ENCODE measurements at regions not wholly inside any gene's neighbourhood (a gene's known extent, or its start where the extent isn't known, plus 50 kb on each side); places are given as distances from the start of the nearest gene placed in this dataset.

DNA sequence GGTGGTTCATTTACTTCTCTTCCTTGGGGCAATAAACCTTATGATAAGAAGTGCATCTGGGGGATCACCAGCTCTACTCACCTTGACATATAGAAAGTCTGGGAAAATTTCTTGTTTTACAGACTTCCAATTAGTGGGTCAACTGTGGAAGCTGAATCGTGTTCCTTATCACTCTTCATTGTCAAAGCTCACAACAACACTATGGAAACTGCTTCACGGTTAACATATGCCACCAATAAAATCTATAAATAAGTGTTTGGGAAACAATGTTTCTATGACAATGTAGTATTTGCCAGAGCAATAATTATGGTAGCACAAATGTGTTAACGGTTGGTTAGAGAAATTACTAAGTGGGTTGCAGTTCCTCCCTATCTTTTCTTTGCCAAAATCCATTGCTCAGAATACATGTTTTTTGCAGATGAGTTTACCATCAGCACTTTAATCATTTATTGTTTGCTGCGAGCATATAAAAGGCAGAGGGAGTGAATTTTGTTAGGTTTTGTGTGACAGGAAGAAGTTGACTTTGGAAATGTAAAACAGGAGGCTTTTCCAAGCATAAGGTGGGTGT, 321.8 kb downstream of the RFC3 start:
- peaks cover 4% of the 10 kb centered on the region for H3K4me1 ChIP-seq (ENCODE audit: control insufficient read depth, insufficient read depth, low read length)
- no peak overlapping the region for H3K9ac ChIP-seq (ENCODE audit: low read depth, low read length)
- H3K27me3 ChIP-seq (ENCODE audit: control insufficient read depth, insufficient read depth, low read length) = no peaks in the 10 kb centered on the region
- H3K9me3 ChIP-seq (ENCODE audit: control insufficient read depth, insufficient read depth, low read length) = no peaks in the 10 kb centered on the region
- no peak overlapping the region for H3K4me3 ChIP-seq (ENCODE audit: low read depth, low read length)
- H3K36me3 ChIP-seq (ENCODE audit: control insufficient read depth, insufficient read depth, low read length) = no peaks in the 10 kb centered on the region

DNA sequence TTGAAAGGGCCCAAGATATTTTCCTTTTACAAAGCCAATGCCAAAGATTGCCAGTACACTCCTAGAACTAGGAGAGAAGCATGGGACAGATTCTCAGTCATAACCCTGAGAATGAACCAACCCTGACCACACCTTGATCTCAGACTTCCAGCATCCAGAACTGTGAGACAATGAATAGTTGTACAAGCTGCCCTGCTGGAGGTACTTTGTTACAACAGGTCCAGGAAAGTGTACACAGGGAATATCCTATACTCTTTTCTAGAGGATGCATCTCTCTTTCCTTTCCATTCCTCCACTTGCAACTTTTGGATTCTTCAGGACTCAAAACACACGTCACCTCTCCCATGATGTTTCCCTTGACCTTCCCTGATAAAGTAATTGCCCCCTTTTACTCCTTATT, 325.7 kb downstream of the RFC3 start:
- no peak overlapping the region for H3K4me3 ChIP-seq (ENCODE audit: low read depth, low read length)
- no peaks in the 10 kb centered on the region for H3K9me3 ChIP-seq (ENCODE audit: control insufficient read depth, insufficient read depth, low read length)
- H3K9ac ChIP-seq (ENCODE audit: low read depth, low read length) = no peak overlapping the region

DNA sequence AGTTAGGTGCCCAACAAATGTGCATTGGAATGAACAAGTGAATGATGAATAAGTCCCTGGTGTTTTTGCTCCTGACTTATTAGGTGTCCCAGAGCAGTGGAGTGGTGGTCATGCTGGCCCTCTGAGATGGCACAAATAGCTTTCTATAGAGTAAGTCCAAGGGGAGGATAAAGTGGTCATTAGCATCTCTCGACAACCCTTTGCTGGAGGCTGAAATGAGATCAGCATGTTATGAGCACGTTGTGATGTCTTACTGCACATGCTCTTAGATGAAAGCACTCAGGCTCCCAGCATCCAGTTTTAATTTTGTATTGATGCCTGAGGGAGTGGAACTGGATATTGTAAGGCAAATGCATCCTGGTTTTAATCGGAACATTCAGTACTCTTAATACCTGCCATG, 326.2 kb downstream of the RFC3 start:
- Histone ChIP-seq H3K36me3 (ENCODE audit: control insufficient read depth, insufficient read depth, low read length) (no peaks in the 10 kb centered on the region), H3K9me3 (ENCODE audit: control insufficient read depth, insufficient read depth, low read length) (no peaks in the 10 kb centered on the region), H3K4me1 (ENCODE audit: control insufficient read depth, insufficient read depth, low read length) (peaks cover 4% of the 10 kb centered on the region), H3K27me3 (ENCODE audit: control insufficient read depth, insufficient read depth, low read length) (no peaks in the 10 kb centered on the region), H3K4me3 (ENCODE audit: low read depth, low read length) (no peak overlapping the region), H3K9ac (ENCODE audit: low read depth, low read length) (no peak overlapping the region)

More for the DNA sequence above, 325.7 kb downstream of the RFC3 start:
- Histone ChIP-seq H3K27me3 (ENCODE audit: control insufficient read depth, insufficient read depth, low read length) (no peaks in the 10 kb centered on the region), H3K4me1 (ENCODE audit: control insufficient read depth, insufficient read depth, low read length) (peaks cover 4% of the 10 kb centered on the region), H3K36me3 (ENCODE audit: control insufficient read depth, insufficient read depth, low read length) (no peaks in the 10 kb centered on the region)

DNA sequence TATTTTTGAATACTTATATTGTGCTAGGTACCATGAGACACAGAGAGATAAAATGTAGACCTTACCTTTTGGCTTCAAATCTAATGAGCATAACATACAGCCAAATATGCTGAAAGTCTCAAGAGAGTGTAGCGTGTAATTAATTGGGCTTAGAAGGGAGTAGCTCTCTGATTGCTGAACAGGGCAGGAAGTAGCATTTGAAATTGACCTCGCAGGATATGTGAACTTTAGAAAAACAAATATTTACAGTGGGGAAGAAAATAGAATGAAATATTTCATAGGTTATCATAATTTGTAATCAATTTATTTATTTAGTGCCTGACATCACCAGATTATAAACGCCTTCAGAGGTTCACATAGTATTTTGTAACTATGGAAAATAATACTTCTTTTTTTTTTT, 327.1 kb downstream of the RFC3 start:
- H3K4me3 ChIP-seq (ENCODE audit: low read depth, low read length) = no peak overlapping the region
- H3K36me3 ChIP-seq (ENCODE audit: control insufficient read depth, insufficient read depth, low read length) = no peaks in the 10 kb centered on the region
- H3K9ac ChIP-seq (ENCODE audit: low read depth, low read length) = no peak overlapping the region
- H3K9me3 ChIP-seq (ENCODE audit: control insufficient read depth, insufficient read depth, low read length) = no peaks in the 10 kb centered on the region
- peaks cover 4% of the 10 kb centered on the region for H3K4me1 ChIP-seq (ENCODE audit: control insufficient read depth, insufficient read depth, low read length)
- no peaks in the 10 kb centered on the region for H3K27me3 ChIP-seq (ENCODE audit: control insufficient read depth, insufficient read depth, low read length)

DNA sequence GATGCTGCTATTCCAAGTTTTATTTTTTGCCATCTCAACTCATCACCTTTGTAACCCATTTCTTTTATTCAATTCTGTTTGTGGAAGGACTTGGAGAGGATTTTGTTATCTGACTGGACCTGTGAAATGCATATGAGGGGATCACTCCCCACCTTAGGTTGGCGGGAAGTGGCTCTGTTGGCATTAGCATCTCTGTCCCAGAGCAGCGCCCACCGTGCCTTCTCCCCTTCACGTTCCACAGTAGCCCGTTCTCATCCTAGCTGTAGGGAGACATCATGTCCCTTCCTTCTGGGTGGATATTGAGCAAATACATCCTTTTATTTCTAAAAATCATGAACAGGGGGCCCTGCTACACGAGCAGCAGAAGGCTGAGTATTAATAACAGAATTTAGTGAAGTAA, 330.4 kb downstream of the RFC3 start:
- Histone ChIP-seq H3K9me3 (ENCODE audit: control insufficient read depth, insufficient read depth, low read length) (no peaks in the 10 kb centered on the region), H3K36me3 (ENCODE audit: control insufficient read depth, insufficient read depth, low read length) (no peaks in the 10 kb centered on the region), H3K9ac (ENCODE audit: low read depth, low read length) (no peak overlapping the region), H3K4me1 (ENCODE audit: control insufficient read depth, insufficient read depth, low read length) (no peaks in the 10 kb centered on the region), H3K4me3 (ENCODE audit: low read depth, low read length) (no peak overlapping the region), H3K27me3 (ENCODE audit: control insufficient read depth, insufficient read depth, low read length) (no peaks in the 10 kb centered on the region)

DNA sequence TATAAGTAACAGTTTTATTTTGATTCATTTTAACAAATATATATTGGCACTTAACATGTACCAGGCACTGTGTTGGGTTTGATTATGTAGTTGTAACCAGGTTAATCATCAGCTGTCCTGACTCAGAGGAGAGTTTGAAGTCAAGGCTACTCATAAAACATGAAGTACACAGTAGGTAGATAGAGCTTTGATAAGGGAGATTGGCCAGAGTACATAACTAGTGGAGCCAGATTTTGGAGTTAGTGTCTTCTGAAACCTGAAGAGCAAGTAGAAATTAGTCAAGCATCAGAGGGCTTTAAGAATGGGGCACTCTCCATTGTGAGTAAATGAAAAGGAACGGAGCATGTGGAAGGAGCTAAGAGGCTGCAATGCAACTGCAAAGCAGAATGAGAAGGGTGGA, 333.9 kb downstream of the RFC3 start:
- H3K27me3 ChIP-seq (ENCODE audit: control insufficient read depth, insufficient read depth, low read length) = no peaks in the 10 kb centered on the region
- H3K9me3 ChIP-seq (ENCODE audit: control insufficient read depth, insufficient read depth, low read length) = no peaks in the 10 kb centered on the region
- no peak overlapping the region for H3K4me3 ChIP-seq (ENCODE audit: low read depth, low read length)
- H3K36me3 ChIP-seq (ENCODE audit: control insufficient read depth, insufficient read depth, low read length) = no peaks in the 10 kb centered on the region
- H3K9ac ChIP-seq (ENCODE audit: low read depth, low read length) = no peak overlapping the region
- no peaks in the 10 kb centered on the region for H3K4me1 ChIP-seq (ENCODE audit: control insufficient read depth, insufficient read depth, low read length)

DNA sequence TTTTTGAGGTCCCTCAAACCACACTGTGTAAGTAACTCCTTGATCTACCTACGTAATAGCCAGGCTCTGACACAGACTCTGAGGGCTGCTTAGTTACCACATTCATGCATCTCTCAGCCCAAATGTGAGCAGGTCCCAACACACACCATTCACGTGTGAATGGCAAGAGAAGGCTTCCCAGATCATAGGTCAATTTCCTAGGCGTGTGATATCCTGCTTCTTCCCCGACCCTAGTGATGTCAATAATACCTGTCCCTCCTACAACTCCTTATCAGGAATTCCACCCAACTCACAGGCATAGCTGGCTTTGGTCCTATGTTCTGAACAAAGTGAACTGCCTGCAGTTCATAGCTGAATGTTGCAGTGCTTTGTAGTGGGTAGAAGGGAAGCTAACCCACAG, 334.5 kb downstream of the RFC3 start:
- H3K36me3 ChIP-seq (ENCODE audit: control insufficient read depth, insufficient read depth, low read length) = no peaks in the 10 kb centered on the region

DNA sequence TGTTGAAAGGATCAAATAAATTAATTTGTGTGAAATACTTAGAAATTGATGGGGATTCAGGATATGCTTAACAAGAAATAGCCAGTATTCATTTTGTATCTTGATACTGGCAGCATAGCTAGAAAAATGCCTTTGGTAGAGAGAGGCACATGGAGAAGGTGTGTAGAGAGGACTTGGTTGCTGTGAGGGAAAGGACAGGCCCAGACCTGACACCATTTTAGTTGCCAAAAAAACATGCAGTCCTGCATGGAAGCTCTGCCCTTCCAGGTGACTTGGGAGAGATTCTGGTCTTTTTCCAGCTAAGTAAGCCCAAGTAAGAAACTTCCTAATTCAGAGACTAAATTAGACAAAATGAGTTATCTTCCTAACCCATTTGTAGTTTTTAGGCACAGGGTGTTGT, 335.0 kb downstream of the RFC3 start:
- Histone ChIP-seq H3K9me3 (ENCODE audit: control insufficient read depth, insufficient read depth, low read length) (no peaks in the 10 kb centered on the region), H3K36me3 (ENCODE audit: control insufficient read depth, insufficient read depth, low read length) (no peaks in the 10 kb centered on the region), H3K4me1 (ENCODE audit: control insufficient read depth, insufficient read depth, low read length) (no peaks in the 10 kb centered on the region), H3K4me3 (ENCODE audit: low read depth, low read length) (no peak overlapping the region), H3K27me3 (ENCODE audit: control insufficient read depth, insufficient read depth, low read length) (no peaks in the 10 kb centered on the region), H3K9ac (ENCODE audit: low read depth, low read length) (no peak overlapping the region)

More for the DNA sequence above, 334.5 kb downstream of the RFC3 start:
- Histone ChIP-seq H3K4me1 (ENCODE audit: control insufficient read depth, insufficient read depth, low read length) (no peaks in the 10 kb centered on the region), H3K27me3 (ENCODE audit: control insufficient read depth, insufficient read depth, low read length) (no peaks in the 10 kb centered on the region), H3K9me3 (ENCODE audit: control insufficient read depth, insufficient read depth, low read length) (no peaks in the 10 kb centered on the region), H3K9ac (ENCODE audit: low read depth, low read length) (no peak overlapping the region), H3K4me3 (ENCODE audit: low read depth, low read length) (no peak overlapping the region)

DNA sequence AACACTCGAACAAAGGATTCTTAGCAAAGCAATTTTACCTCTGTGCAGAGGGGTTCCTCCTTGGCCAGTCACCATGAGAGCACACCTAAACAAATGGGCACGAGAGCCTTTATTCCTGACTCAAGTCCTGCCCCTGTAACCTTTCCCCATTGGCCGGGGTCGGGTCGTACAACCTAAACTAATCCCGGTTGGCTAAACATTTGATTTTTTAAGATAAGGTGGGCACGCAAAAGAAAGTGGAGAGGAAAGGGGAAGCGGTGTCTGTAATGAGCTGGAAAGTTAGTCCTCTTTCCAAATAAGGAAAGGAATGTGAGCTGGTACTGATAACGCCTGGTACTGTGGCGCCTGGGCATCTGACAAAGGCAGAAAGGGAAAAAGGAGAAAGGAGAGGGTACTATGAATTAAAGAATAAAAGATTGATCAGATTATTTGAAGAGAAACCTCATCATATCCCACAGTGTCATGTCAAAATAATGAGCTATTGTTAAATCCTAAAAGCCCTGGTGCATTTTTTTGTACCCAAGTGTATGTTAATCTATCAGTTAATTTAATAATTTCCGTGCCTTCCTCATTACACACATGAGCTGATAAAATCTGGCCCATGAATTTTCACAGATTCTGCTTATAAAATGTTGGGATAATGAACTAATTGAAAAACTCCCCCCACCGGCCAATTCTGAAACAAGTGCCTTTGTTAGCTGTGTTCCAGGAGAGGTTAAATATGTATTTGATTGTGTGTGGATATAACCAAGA, 335.7 kb downstream of the RFC3 start:
- no peaks in the 10 kb centered on the region for H3K27me3 ChIP-seq (ENCODE audit: control insufficient read depth, insufficient read depth, low read length)
- H3K4me3 ChIP-seq (ENCODE audit: low read depth, low read length) = no peak overlapping the region
- H3K4me1 ChIP-seq (ENCODE audit: control insufficient read depth, insufficient read depth, low read length) = no peaks in the 10 kb centered on the region
- H3K9me3 ChIP-seq (ENCODE audit: control insufficient read depth, insufficient read depth, low read length) = no peaks in the 10 kb centered on the region
- no peaks in the 10 kb centered on the region for H3K36me3 ChIP-seq (ENCODE audit: control insufficient read depth, insufficient read depth, low read length)
- H3K9ac ChIP-seq (ENCODE audit: low read depth, low read length) = no peak overlapping the region

DNA sequence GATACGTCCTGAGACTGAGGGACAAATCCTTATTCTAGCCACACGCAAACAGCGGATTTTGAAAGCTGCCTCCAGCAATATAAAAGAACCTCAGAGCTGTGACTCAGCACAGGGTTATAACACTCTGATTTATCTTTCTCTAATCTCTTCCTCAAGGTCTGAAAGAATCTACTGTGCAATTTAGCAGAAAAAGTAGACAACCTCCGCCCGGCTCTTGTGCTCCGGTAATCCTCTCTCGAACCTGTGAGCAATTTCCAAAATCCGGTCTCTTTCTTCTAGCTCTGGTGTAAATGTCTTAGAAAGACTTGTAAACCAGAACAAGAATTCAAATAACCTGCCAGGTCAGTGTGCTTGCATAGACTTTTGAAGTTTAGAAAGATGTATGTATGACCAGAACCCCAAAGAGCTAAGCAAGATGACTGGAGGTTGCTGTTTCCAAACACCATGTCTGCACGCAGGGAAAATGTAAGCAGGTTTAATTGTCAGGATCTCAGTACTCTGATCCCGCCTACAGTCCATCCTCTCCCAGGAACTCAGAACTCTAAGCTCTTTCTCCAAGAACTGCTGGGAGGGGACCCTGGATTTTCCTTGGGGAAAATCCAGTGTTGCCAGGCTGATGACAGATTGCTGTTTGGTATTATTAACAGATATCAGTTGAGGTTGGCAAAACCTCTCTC, 338.1 kb downstream of the RFC3 start:
- Histone ChIP-seq H3K4me3 (ENCODE audit: low read depth, low read length) (no peak overlapping the region), H3K4me1 (ENCODE audit: control insufficient read depth, insufficient read depth, low read length) (no peaks in the 10 kb centered on the region), H3K36me3 (ENCODE audit: control insufficient read depth, insufficient read depth, low read length) (no peaks in the 10 kb centered on the region), H3K9ac (ENCODE audit: low read depth, low read length) (no peak overlapping the region), H3K27me3 (ENCODE audit: control insufficient read depth, insufficient read depth, low read length) (no peaks in the 10 kb centered on the region), H3K9me3 (ENCODE audit: control insufficient read depth, insufficient read depth, low read length) (no peaks in the 10 kb centered on the region)

DNA sequence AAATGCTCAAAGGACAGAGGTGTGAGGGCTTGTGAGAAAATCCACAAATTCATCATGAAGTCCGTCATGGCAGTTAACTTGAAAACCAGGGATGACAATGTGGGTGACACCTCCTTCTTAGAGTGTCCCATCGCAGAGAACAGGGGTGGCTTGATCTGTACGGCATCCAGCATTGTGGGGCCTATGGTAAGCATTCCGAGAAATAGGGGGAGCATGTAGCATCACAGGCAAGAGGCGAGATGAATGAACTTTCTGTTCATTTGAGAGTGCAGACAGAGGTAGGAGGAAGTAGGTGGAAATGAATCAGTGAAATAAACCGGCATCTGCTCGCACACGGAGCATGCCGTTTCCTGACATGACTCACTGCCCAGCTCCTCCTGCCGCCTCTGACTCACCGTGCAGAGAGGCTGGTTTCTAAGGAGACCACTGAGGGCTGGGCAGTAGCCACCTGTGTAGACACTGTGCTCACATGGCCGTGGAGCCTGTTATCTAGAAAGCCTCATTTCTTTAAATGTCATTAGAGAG, 339.0 kb downstream of the RFC3 start:
- H3K27me3 ChIP-seq (ENCODE audit: control insufficient read depth, insufficient read depth, low read length) = no peaks in the 10 kb centered on the region
- peaks cover 4% of the 10 kb centered on the region for H3K4me1 ChIP-seq (ENCODE audit: control insufficient read depth, insufficient read depth, low read length)
- H3K9me3 ChIP-seq (ENCODE audit: control insufficient read depth, insufficient read depth, low read length) = no peaks in the 10 kb centered on the region
- H3K36me3 ChIP-seq (ENCODE audit: control insufficient read depth, insufficient read depth, low read length) = no peaks in the 10 kb centered on the region
- H3K4me3 ChIP-seq (ENCODE audit: low read depth, low read length) = no peak overlapping the region
- H3K9ac ChIP-seq (ENCODE audit: low read depth, low read length) = no peak overlapping the region

DNA sequence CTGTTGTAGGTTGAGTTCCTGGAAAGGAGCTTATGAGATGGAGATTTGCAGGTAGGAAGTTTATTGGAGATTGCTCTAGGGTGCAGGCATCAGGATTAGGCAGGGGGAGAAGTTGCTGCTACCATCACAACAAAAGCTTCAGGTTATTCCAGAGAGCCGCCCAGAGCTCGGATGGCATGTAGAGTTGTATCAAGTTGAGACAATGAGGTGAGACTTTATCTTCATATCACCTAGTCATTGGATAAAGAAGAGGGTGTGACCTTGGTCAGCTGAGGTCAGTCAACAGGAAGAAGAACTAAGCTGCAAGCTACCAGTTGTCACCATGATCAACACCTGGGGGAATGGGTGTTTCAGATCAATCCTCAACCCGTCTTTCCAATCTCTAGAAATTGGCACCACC, 342.0 kb downstream of the RFC3 start:
- Histone ChIP-seq H3K36me3 (ENCODE audit: control insufficient read depth, insufficient read depth, low read length) (no peaks in the 10 kb centered on the region), H3K4me1 (ENCODE audit: control insufficient read depth, insufficient read depth, low read length) (peaks cover 12% of the 10 kb centered on the region), H3K9ac (ENCODE audit: low read depth, low read length) (no peak overlapping the region), H3K4me3 (ENCODE audit: low read depth, low read length) (no peak overlapping the region), H3K27me3 (ENCODE audit: control insufficient read depth, insufficient read depth, low read length) (no peaks in the 10 kb centered on the region), H3K9me3 (ENCODE audit: control insufficient read depth, insufficient read depth, low read length) (no peaks in the 10 kb centered on the region)
